Right renal cortex interstitium (tissue), 3 donors: ENCODE measurements at regions not wholly inside any gene's neighbourhood (a gene's known extent, or its start where the extent isn't known, plus 50 kb on each side); places are given as distances from the start of the nearest gene placed in this dataset.
"Not testable (repeated sequence)": the region's sequence is repeated elsewhere in the genome, so short reads cannot be mapped to it uniquely, and the experiment has no call there.

ENCODE experiments used
- DNase-seq, 3 donors: peaks; one replicate each; pipeline ENCODE4 v3.0.0-alpha.2; 2013; ENCODE audit warnings: low read depth in 3 of 3, low spot score in 2 of 3

- no peak for DNase-seq
Observed at GRCh38 chr12:24530689-24531088, 418.2 kb downstream of the BCAT1 start.

- DNase-seq, result no peak
Observed at GRCh38 chr12:24527102-24527501, 421.8 kb downstream of the BCAT1 start.

DNA sequence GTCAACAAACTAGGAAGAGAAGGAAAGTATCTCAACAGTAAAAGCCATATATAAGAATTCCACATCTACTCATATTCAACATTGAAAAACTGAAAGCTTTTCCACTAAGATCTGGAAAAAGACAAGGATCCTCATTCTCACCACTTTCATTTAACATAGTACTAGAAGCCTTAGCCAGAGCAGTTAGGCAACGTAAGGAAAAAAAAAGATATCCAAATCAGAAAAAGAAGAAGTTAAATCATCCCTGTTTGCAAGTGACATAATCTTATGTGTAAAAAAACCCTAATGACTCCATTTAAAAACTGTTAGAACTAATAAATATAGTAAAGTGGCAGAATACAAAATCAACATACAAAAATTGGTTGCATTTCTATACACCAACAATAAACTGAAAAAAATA, 426.2 kb downstream of the BCAT1 start:
- no peak for DNase-seq

DNA sequence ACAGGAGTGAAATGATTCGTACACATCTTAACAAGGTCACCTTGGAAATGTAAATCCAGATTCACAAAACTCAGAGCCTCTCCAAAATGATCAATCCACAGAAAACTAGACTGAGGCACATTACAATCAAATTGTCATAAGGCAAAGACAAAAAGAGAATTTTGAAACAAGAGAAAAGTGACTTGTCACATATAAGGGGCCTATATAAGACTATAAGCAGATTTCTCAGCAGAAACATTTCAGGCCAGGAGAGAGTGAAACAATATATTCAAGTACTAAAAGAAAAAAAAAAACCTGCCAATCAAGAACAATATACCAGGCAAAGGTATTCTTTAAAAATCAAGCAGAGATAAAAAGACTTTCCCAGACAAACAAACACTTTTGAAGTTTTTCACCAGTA, 429.1 kb downstream of the BCAT1 start:
- no peak for DNase-seq

DNA sequence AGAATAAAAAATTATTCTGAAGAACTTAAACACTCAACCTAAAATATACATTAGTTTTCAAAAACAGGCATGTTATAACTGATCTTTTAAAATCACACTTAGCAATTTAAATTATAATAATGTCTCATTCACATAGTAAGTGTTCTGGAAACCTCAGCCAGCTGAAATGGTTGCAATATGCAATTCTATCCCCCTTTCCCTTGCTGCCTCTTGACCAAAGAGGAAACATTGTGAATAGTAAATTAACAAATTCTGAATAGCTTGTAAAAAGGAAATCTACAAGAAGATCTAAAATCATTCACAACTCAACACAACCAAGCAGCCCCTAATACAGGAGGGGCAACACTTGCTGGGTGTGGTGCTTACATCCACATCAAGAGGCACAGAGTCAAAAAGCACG, 431.9 kb downstream of the BCAT1 start:
- no peak for DNase-seq

GRCh38 chr12:24510581-24511125, 438.2 kb downstream of the BCAT1 start:
- DNase-seq, result no peak

GRCh38 chr12:24507827-24508226, 441.1 kb downstream of the BCAT1 start:
- no peak for DNase-seq

DNA sequence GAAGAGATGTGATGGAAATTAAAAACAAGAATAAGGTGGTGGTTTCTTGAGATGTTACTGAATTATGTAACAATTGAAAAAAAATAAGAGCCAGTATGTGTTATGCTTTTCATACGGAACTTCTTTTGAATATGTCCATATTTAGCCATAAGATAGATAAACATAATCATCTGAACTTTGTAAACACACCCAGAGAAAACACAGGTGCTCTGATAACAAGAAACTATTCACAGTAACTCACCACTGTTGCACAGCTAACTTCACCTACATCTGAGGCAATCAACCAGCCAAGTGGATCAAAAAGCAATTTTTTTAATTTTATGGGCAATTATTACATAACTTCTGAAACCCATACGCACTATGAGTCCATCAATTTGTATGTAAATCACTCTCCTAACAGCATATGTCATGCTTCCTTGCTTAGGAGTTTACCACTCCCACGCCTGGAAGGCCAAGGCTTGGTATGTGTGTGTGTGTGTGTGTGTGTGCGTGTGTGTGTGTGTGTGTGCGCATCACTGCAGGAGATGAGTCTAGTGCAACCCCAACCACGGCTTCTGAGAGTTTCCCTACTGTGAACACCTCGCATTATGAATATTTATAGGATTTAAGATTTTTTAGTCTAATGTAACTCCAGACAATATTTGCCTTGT, 443.4 kb downstream of the BCAT1 start:
- no peak for DNase-seq

GRCh38 chr12:24503477-24503876, 445.4 kb downstream of the BCAT1 start:
- DNase-seq, result not testable (repeated sequence)

- DNase-seq, result no peak
Observed at GRCh38 chr12:24500831-24501230, 448.1 kb downstream of the BCAT1 start.

DNA sequence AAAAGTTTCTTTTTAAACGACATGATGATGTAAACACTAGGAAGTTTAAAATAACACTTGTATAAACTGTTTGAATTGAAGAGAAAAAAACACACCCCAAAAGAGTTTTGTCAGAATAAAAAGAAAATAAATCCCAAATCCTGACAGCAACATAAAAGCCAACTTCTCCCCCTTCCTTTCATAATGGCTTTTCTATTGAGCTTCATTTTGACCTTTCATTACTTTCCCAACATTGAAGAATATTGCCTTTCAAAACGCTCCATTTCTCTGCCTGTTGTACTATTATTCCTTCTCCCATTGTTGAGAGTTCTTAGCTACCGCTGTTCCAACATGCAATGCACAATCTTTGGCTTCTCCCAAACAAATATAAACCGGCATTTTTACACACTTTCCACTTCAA, 448.5 kb downstream of the BCAT1 start:
- DNase-seq, result no peak

DNA sequence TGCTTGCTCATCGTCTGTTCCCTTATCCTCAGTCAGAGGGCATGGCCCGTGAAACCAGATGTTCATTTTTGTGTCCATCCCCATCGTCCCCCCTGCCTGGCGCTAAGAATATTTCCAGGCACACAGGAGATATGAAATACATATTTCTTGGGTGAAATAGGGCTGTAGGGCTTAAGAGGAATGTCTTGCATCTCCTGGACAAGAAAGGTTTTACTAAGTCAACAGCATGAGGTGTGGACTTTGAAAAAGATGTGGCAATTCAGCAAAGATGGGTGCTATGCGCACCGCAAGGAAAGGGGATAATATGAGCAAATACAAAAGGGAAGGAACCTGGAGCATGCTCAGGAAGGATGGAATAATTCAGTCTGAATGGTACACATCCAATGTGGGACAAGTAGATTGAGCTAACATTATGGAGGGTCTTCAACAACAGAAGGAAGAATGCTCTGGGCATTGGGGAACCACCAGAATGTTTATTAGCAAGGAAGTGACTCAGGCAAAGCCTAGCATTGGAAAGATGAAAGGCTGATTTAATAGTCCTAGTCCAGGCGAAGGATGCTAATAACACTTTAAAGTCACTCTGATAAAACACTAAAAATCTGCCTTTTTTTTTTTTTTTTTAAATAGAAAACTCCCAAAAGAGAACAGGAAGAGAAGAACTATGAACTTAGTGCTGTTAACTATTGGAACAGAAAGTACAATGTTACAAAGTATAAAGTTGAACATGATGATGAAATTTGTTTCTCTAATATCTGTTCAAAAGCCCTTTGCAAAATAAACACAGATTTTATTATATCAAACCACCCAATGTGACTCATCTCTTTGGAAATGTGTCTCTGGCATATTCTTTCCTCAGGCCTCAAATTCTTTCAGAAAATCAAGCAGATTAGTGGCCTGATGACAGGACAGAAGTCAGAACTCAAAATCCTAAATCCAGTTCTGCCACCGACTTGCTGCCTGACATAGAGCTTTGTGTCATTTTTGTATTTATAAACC, 449.5 kb downstream of the BCAT1 start:
- DNase-seq, result no peak

- no peak for DNase-seq
Observed at GRCh38 chr12:24496755-24497154, 452.1 kb downstream of the BCAT1 start.

GRCh38 chr12:24494401-24494800, 454.5 kb downstream of the BCAT1 start:
- no peak for DNase-seq

GRCh38 chr12:24491968-24492367, 456.9 kb downstream of the BCAT1 start:
- DNase-seq, result no peak

- no peak for DNase-seq
Observed at GRCh38 chr12:24489939-24490338, 459.0 kb downstream of the BCAT1 start.

- DNase-seq, result no peak
Observed at GRCh38 chr12:24488906-24489619, 459.8 kb downstream of the BCAT1 start.

GRCh38 chr12:24488091-24488596, 460.8 kb downstream of the BCAT1 start:
- no peak for DNase-seq

GRCh38 chr12:24487606-24488005, 461.3 kb downstream of the BCAT1 start:
- no peak for DNase-seq

DNA sequence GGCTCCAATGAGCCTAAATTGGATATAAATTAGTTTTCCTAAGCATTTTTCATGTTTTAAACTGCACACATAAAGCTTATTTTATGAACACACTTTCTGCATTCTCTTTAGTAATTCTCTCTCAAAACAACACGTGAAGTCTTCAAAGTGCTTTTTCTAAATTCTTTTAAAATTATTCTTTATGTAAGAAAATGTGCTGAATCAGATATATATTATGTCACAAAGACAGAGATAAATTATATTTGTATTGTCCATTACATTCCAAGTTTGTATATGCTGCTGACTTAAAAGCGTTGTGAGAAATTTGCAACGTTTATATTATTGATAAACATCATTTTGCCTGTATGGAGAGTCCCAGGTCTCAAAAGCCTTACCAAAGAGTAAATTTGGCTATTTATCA, 465.2 kb downstream of the BCAT1 start:
- no peak for DNase-seq
